SK-N-SH (cell line): ENCODE measurements at regions not wholly inside any gene's neighbourhood (a gene's known extent, or its start where the extent isn't known, plus 50 kb on each side); places are given as distances from the start of the nearest gene placed in this dataset.

Experiments
- CTCF ChIA-PET: fragments of 300-600, 350-600 bp; formaldehyde crosslinking; extraction: SDS; loops from one replicate; lab custom pipeline; 2021; lab: Yijun Ruan, JAX
- POLR2A ChIA-PET: fragments of 350-600 bp; sonication (Branson Sonifier 250); formaldehyde crosslinking; extraction: SDS; loops from one replicate; lab custom pipeline; 2020; ENCODE audit warnings: antibody characterized with exemption, inconsistent platforms; lab: Yijun Ruan, JAX
- DNase-seq: peaks from one replicate; pipeline ENCODE4 v3.0.0; 2012
- H2AFZ ChIP-seq: fragments of 200-600 bp; sonication (generic); 2 replicates; pipeline ENCODE4 v1.8.1; 2016; ENCODE audit warnings: antibody characterized with exemption, mild to moderate bottlenecking, low read depth
- H3F3A ChIP-seq: fragments of 200-600 bp; sonication (generic); replicated peaks from 2 replicates; pipeline ENCODE3; 2016; ENCODE audit warnings: antibody characterized with exemption, mild to moderate bottlenecking; ENCODE audit not compliant: insufficient read depth
- H3K27ac ChIP-seq, 2 experiments: fragments of 200-500 bp in 1 of 2; fragments of 200-600 bp in 1 of 2; sonication (Bioruptor generic) in 1 of 2; sonication (generic), shearing (Covaris generic) in 1 of 2; 2 replicates each; pipeline versions ENCODE4 v1.5.1 to v1.6.1; 2014 to 2016; ENCODE audit warnings: low read depth in 2 of 2, inconsistent platforms in 1 of 2, low read length in 1 of 2, mild to moderate bottlenecking in 1 of 2, mixed read lengths in 1 of 2
- H3K27me3 ChIP-seq: fragments of 200-600 bp; sonication (generic), shearing (Covaris generic); 2 replicates; pipeline ENCODE4 v1.6.1; 2016; ENCODE audit warnings: mixed run types; ENCODE audit not compliant: insufficient read depth
- H3K36me3 ChIP-seq, 2 experiments: fragments of 200-500 bp in 1 of 2; fragments of 200-600 bp in 1 of 2; sonication (Bioruptor generic) in 1 of 2; sonication (generic) in 1 of 2; replicated peaks in 1 of 2; 2 replicates each; pipeline versions ENCODE3 to v1.5.1; 2014 to 2016; ENCODE audit warnings: low read length in 1 of 2, mild to moderate bottlenecking in 1 of 2; ENCODE audit not compliant: insufficient read depth in 2 of 2, control insufficient read depth in 1 of 2
- H3K4me1 ChIP-seq, 2 experiments: fragments of 200-500 bp in 1 of 2; fragments of 200-600 bp in 1 of 2; sonication (Bioruptor generic) in 1 of 2; sonication (generic), shearing (Covaris generic) in 1 of 2; 2 replicates each; pipeline versions ENCODE4 v1.5.1 to v1.6.1; 2014 to 2016; ENCODE audit warnings: low read depth in 1 of 2, low read length in 1 of 2, mixed run types in 1 of 2; ENCODE audit not compliant: insufficient read depth in 2 of 2, control insufficient read depth in 1 of 2
- H3K4me2 ChIP-seq: fragments of 200-600 bp; sonication (generic), shearing (Covaris generic); 2 replicates; pipeline ENCODE4 v1.6.1; 2017; ENCODE audit warnings: mixed run types
- H3K4me3 ChIP-seq, 2 experiments: fragments of 200-500 bp in 1 of 2; fragments of 200-600 bp in 1 of 2; sonication (Bioruptor generic) in 1 of 2; sonication (generic), shearing (Covaris generic) in 1 of 2; 2 replicates each; pipeline versions ENCODE4 v1.5.1 to v1.8.1; 2014 to 2016; ENCODE audit warnings: low read depth in 2 of 2, inconsistent platforms in 1 of 2, low read length in 1 of 2, mild to moderate bottlenecking in 1 of 2, mixed read lengths in 1 of 2, moderate library complexity in 1 of 2
- H3K79me2 ChIP-seq: fragments of 200-600 bp; sonication (generic); 2 replicates; pipeline ENCODE4 v1.8.1; 2017; ENCODE audit warnings: mild to moderate bottlenecking; ENCODE audit not compliant: insufficient read depth
- H3K9ac ChIP-seq: fragments of 200-600 bp; sonication (generic); 2 replicates; pipeline ENCODE4 v1.6.1; 2017; ENCODE audit warnings: mixed run types
- H3K9me2 ChIP-seq: fragments of 200-600 bp; sonication (generic); 2 replicates; pipeline ENCODE4 v1.6.1; 2017; ENCODE audit warnings: mixed run types
- H3K9me3 ChIP-seq: fragments of 200-600 bp; sonication (generic); 2 replicates; pipeline ENCODE4 v1.6.1; 2017; ENCODE audit warnings: mixed run types, mild to moderate bottlenecking, moderate library complexity
- H4K20me1 ChIP-seq: fragments of 200-600 bp; sonication (generic); 2 replicates; pipeline ENCODE4 v1.6.1; 2017; ENCODE audit warnings: mild to moderate bottlenecking, mixed run types; ENCODE audit not compliant: insufficient read depth
- EP300 ChIP-seq, 2 experiments: IDR thresholded peaks; 2 replicates each; pipeline versions ENCODE4 v1.4.0 to v1.6.1; 2012; ENCODE audit warnings: borderline replicate concordance in 1 of 2, low read depth in 1 of 2, low read length in 1 of 2
- EZH2phosphoT487 ChIP-seq: fragments of 200-600 bp; sonication (generic); IDR thresholded peaks from 2 replicates; pipeline ENCODE4 v1.6.1; 2017; ENCODE audit warnings: low read depth, mixed run types, mild to moderate bottlenecking, antibody characterized with exemption, moderate library complexity, borderline replicate concordance
- FOXJ3 ChIP-seq: sonication (generic); formaldehyde crosslinking; IDR thresholded peaks from 2 replicates; pipeline ENCODE4 v1.5.1; 2020; ENCODE audit warnings: mild to moderate bottlenecking, missing genetic modification reagents
- FOXM1 ChIP-seq: IDR thresholded peaks from 2 replicates; pipeline ENCODE4 v1.4.0; 2012; ENCODE audit warnings: low read depth, mild to moderate bottlenecking
- GATA2 ChIP-seq: sonication (generic); formaldehyde crosslinking; IDR thresholded peaks from 2 replicates; pipeline ENCODE4 v1.5.0; 2020; ENCODE audit warnings: mild to moderate bottlenecking, missing genetic modification reagents
- JUND ChIP-seq: IDR thresholded peaks from 2 replicates; pipeline ENCODE4 v1.4.0; 2012
- MXI1 ChIP-seq: IDR thresholded peaks from 2 replicates; pipeline ENCODE4 v1.6.1; 2012; ENCODE audit warnings: mild to moderate bottlenecking, low read depth, low read length, improper control_type of control experiment
- RAD21 ChIP-seq: IDR thresholded peaks from 2 replicates; pipeline ENCODE4 v1.6.1; 2012; ENCODE audit warnings: mild to moderate bottlenecking, low read length
- RCOR1 ChIP-seq: fragments of 150-350 bp; IDR thresholded peaks from 2 replicates; pipeline ENCODE4 v1.6.1; 2017; ENCODE audit warnings: antibody characterized with exemption, low read length
- RXRA ChIP-seq: IDR thresholded peaks from 2 replicates; pipeline ENCODE4 v1.4.0; 2012; ENCODE audit warnings: low read depth, mild to moderate bottlenecking, borderline replicate concordance
- SMC3 ChIP-seq: IDR thresholded peaks from 2 replicates; pipeline ENCODE4 v1.6.1; 2012; ENCODE audit warnings: low read depth, low read length, improper control_type of control experiment
- TCF12 ChIP-seq: IDR thresholded peaks from 2 replicates; pipeline ENCODE4 v1.4.0; 2012
- YY1 ChIP-seq: IDR thresholded peaks from 2 replicates; pipeline ENCODE4 v1.4.0; 2012; ENCODE audit warnings: low read depth, mild to moderate bottlenecking
- WGBS: methylation state at CpG from one replicate; pipeline ENCODE4 v1.1.6; 2017; ENCODE audit warnings: low lambda C conversion rate; 5-methylcytosine and 5-hydroxymethylcytosine counted together
- TF ChIP-seq, protein P1 (sequence below): IDR thresholded peaks from 2 replicates; pipeline ENCODE4 v1.4.0; 2012; ENCODE audit warnings: low read depth, borderline replicate concordance
- TF ChIP-seq, protein P2 (sequence below): IDR thresholded peaks from 2 replicates; pipeline ENCODE4; 2012
- TF ChIP-seq, protein P3 (sequence below): IDR thresholded peaks from 2 replicates; pipeline ENCODE4 v1.4.0; 2012; ENCODE audit warnings: low read depth, borderline replicate concordance

DNA sequence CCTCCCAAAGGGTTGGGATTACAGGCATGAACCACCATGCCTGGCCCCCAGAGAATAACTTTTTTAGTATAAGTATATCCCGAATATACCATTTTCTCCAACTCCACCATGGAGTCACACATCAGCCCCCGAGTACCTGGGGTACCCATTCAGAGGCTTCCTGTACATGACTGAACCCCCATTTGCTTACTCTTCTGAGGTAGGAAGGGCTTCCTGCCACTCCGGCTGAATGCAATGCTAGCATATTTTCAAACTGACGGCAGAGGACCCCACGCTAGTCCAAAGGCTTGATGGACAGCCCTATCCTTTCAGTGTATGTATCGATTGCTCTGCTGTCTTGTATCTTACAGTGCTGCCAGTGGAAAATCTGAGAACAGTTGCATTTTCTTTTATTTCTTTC is 220.6 kb upstream of the SH3BP4 start:
- Histone ChIP-seq H3K36me3 (no peaks in the 10 kb centered on the region), H4K20me1 (no peaks in the 10 kb centered on the region), H2AFZ (no peak overlapping the region), H3K9ac (no peak overlapping the region), H3K9me2 (no peaks in the 10 kb centered on the region), H3K4me3 (no peak overlapping the region), H3K27me3 (no peaks in the 10 kb centered on the region), H3K9me3 (no peaks in the 10 kb centered on the region), H3K4me1 (peaks cover 0 to 3% of the 10 kb centered on the region in 2 experiments; a peak in 1 of 4 replicates), H3K27ac (no peak overlapping the region), H3F3A (no peaks in the 10 kb centered on the region), H3K4me2 (no peak overlapping the region), H3K79me2 (no peaks in the 10 kb centered on the region)
- DNase-seq = no peak
- CTCF ChIA-PET = no interaction called here
- 73% methylated on average over 6 of the region's 6 CpGs for WGBS
- POLR2A ChIA-PET = no interaction called here
- no peak for TF ChIP-seq RCOR1
- TF ChIP-seq RXRA = no peak
- TF ChIP-seq, all 33 proteins: peak for 0

DNA sequence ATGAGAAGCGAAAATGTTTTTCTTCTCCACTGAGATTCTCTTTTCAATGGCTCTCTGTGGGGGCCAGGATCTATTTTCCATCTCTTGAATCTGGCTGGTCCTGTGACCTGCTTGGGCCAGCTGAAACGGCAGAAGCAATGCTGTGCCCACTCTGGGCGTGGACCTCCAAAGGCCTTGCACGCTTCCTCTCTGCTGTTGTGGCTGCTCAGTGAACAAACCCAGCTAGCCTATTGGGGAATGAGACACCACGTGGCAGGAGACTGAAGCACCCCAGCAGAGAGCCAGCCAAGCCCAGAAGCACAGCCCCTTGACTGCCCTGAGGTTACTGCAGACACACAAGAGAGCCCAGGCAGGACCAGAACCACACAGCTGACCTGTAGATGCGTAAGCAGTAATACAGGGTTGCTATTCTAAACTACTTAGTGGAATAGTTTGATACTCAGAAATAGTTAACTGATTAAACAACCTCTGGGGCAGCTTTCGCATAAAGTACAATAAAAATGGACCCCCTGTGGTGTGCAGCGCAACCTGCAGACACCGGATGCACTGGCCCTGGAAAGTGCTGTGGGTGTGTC is 221.7 kb upstream of the SH3BP4 start:
- CTCF ChIA-PET = no interaction called here

DNA sequence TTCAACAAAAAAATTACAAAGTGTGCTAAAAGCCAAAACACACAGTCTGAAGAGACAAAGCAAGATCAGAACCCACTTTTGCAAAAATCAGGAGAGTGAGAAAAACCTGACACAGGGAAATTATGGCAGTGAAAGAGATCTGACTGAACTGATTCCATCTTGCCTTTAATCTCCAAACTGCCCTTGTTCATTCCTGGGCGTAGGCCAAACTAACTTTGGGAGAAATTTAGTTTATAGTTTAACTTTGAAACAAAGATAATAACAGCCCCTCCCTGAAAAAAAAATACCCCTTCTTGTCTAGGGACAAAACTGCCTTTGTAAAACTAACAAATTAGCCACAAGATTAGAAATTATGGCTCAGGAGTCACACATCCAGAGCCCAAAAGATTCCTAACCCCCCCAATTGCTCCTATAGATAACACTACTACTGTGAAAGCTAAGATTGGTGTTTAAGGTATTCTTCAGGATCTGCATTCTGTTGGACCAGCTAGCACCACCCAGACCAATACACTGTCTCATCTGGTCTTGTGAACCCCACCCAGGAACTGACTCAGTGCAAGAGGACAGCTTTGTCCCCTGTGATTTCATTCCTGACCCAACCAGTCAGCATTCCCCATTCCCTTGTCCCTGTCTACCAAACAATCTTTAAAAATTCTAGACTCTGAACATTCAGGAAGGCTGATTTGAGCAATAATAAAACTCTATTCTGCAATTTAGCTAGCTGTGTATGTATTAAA is 226.1 kb upstream of the SH3BP4 start:
- 60% methylated on average over 1 of the region's 1 CpG for WGBS
- POLR2A ChIA-PET = no interaction called here
- CTCF ChIA-PET = no interaction called here
- no peak for TF ChIP-seq SMC3
- TF ChIP-seq FOXM1 = no peak
- no peak for TF ChIP-seq EZH2phosphoT487
- TF ChIP-seq MXI1 = no peak
- no peak for TF ChIP-seq JUND
- TF ChIP-seq GATA2 (CRISPR knock-in tag) = no peak
- TF ChIP-seq RAD21 = no peak
- TF ChIP-seq, protein P1, sequence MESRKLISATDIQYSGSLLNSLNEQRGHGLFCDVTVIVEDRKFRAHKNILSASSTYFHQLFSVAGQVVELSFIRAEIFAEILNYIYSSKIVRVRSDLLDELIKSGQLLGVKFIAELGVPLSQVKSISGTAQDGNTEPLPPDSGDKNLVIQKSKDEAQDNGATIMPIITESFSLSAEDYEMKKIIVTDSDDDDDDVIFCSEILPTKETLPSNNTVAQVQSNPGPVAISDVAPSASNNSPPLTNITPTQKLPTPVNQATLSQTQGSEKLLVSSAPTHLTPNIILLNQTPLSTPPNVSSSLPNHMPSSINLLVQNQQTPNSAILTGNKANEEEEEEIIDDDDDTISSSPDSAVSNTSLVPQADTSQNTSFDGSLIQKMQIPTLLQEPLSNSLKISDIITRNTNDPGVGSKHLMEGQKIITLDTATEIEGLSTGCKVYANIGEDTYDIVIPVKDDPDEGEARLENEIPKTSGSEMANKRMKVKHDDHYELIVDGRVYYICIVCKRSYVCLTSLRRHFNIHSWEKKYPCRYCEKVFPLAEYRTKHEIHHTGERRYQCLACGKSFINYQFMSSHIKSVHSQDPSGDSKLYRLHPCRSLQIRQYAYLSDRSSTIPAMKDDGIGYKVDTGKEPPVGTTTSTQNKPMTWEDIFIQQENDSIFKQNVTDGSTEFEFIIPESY = no peak
- no peak for TF ChIP-seq FOXJ3 (CRISPR knock-in tag)
- TF ChIP-seq, protein P2, sequence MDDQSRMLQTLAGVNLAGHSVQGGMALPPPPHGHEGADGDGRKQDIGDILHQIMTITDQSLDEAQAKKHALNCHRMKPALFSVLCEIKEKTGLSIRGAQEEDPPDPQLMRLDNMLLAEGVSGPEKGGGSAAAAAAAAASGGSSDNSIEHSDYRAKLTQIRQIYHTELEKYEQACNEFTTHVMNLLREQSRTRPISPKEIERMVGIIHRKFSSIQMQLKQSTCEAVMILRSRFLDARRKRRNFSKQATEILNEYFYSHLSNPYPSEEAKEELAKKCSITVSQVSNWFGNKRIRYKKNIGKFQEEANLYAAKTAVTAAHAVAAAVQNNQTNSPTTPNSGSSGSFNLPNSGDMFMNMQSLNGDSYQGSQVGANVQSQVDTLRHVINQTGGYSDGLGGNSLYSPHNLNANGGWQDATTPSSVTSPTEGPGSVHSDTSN = no peak
- no peak for TF ChIP-seq EP300 (IDR thresholded peaks at IDR 0.05; ENCODE audit: borderline replicate concordance in 1 of 2, low read depth in 1 of 2, low read length in 1 of 2)
- no peak for TF ChIP-seq YY1

More for the DNA sequence above, 221.7 kb upstream of the SH3BP4 start:
- Histone ChIP-seq H3K4me1 (peaks cover 0 to 3% of the 10 kb centered on the region in 2 experiments; a peak in 1 of 4 replicates), H4K20me1 (no peaks in the 10 kb centered on the region), H3K79me2 (no peaks in the 10 kb centered on the region), H3K9me2 (no peaks in the 10 kb centered on the region), H2AFZ (no peak overlapping the region), H3K9me3 (no peaks in the 10 kb centered on the region), H3K27me3 (no peaks in the 10 kb centered on the region), H3F3A (no peaks in the 10 kb centered on the region), H3K4me2 (no peak overlapping the region), H3K4me3 (no peak overlapping the region), H3K27ac (no peak overlapping the region), H3K9ac (no peak overlapping the region), H3K36me3 (no peaks in the 10 kb centered on the region)
- 80% methylated on average over 9 of the region's 9 CpGs for WGBS
- no peak for DNase-seq
- no peak for TF ChIP-seq TCF12
- TF ChIP-seq, protein P3, sequence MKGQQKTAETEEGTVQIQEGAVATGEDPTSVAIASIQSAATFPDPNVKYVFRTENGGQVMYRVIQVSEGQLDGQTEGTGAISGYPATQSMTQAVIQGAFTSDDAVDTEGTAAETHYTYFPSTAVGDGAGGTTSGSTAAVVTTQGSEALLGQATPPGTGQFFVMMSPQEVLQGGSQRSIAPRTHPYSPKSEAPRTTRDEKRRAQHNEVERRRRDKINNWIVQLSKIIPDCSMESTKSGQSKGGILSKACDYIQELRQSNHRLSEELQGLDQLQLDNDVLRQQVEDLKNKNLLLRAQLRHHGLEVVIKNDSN = 0 out of 2 replicates have a peak, but pooled peaks have one; percentile 15
- POLR2A ChIA-PET = no interaction called here

More for the DNA sequence above, 226.1 kb upstream of the SH3BP4 start:
- Histone ChIP-seq H3K27ac (no peak overlapping the region), H3K36me3 (no peaks in the 10 kb centered on the region), H3K27me3 (no peaks in the 10 kb centered on the region), H2AFZ (no peak overlapping the region), H3K4me1 (no peaks in the 10 kb centered on the region; a peak in 1 of 4 replicates), H3K4me2 (no peak overlapping the region), H3K9me3 (no peaks in the 10 kb centered on the region), H3F3A (no peaks in the 10 kb centered on the region), H3K4me3 (no peak overlapping the region), H3K79me2 (no peaks in the 10 kb centered on the region), H3K9ac (no peak overlapping the region), H3K9me2 (no peaks in the 10 kb centered on the region), H4K20me1 (no peaks in the 10 kb centered on the region)
- DNase-seq = no peak
